ENCODE measurements at regions not wholly inside any gene's neighbourhood (a gene's known extent, or its start where the extent isn't known, plus 50 kb on each side); places are given as distances from the start of the nearest gene placed in this dataset.
"Not testable (repeated sequence)": the region's sequence is repeated elsewhere in the genome, so short reads cannot be mapped to it uniquely, and the experiment has no call there.

DNA sequence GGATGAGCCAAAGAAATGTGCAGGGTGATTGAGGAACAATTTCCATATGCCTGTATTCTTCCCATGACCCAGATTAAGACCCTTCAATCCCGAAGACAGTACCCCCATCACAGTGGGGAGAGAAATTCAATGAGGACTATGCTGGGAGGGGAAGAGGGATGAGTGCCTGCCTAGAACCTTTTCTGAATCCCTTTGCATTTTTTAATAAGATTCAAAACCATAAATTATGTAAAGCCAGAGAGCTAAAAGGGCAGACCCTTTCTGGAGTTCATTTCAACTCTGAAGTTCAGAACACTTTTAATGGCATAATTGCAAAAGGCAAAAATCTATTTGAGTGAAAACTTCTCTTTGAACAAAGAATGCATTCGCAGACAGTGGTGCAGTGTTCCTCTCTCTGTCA is 529.5 kb downstream of the NTRK3 start:
- no peak for DNase-seq (ENCODE audit: low read depth)

DNA sequence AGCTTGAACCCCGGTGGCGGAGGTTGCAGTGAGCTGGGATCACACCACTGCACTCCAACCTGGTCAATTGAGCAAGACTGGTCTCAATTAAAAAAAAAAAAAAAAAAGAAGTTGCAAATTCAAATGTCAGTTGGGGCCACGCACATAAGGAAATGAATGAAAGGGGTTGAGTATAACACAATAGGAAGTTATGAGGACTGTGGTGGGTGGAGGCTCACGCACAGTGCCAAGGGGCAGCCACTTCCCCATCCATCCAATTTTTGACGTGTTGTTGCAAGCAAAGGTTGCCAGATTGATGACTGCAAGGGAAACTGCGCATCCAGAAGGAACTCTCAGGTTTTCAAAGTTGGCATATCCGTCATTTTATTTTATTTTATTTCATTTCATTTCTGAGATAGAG is 532.2 kb downstream of the NTRK3 start:
- DNase-seq (ENCODE audit: low read depth): no peak

DNA sequence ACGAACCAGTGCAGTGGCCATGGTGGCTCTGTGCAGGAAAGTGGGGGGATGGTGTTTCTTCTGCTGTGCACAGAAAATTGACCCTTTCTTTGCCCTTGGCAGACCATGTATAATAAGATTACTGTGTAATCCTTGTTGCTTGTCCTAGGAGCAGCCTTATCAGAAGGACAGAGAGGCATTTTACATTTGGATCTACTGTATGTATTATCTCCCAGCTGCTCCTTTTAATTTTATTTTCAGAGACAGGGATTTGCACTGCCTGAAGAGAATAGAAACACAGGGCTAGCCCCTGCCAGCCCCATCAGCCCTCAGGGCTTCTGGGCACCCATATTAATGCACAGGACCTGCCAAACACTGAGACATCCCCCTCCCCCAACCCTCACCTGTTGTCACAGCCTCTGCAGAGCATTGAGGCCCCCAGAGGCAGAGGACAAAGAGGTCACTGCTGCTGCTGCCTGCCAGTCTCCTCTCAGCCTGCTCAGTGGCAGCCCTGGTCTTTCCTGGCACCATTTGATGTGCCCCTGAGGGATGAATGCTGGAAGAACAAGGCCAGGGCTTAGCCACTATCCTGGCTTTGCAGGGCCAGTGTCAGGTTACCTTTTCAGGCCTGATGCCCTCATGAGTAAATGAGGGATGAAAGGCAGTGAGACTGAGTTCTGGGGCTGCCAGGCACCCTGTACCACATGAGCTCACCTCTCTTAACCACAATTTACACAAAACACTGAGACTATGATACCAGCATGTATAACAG is 533.4 kb downstream of the NTRK3 start:
- DNase-seq (ENCODE audit: low read depth): no peak

DNA sequence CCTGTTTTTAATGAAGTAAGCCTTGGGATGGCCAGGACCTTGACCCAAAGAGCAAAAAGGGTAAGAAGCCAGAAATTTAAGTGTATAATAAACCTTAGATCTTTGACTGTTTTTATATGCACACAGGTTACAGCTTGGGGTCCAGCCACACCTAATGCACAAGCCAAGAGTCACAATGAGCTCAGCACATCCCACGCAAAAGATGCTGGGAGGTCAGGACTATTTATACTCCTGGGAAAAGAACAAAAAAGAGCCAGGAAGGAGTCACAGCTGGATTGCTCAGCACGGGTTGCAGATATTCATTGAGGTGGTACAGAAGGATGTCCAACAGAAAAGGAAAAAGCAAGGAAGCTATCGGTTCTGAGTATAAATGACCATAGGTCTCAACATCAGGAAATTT is 536.3 kb downstream of the NTRK3 start:
- no peak for DNase-seq (ENCODE audit: low read depth)

DNA sequence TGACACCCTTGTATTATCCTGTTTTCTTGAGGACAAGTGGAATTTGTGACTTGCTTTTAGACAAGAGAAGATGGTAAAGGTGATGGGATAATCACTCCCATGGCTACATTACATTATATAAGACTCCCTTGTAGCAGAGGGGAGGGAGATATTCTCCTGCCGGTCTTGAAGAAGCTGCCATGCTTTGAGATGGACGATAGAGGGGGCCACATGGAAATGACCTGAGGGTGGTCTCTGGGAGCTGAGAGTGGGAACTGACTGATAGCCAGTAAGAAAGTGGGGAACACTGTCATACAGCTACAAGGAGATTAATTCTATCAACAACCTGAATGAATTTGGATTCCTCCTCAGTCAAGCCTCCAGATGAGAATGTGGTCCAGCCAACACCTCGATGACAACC is 540.1 kb downstream of the NTRK3 start:
- no peak for DNase-seq (ENCODE audit: low read depth)

GRCh38 chr15:87715252-87715651 is 541.3 kb downstream of the NTRK3 start:
- no peak for DNase-seq (ENCODE audit: low read depth)

GRCh38 chr15:87713475-87713879 is 543.1 kb downstream of the NTRK3 start:
- DNase-seq (ENCODE audit: low read depth): no peak

DNA sequence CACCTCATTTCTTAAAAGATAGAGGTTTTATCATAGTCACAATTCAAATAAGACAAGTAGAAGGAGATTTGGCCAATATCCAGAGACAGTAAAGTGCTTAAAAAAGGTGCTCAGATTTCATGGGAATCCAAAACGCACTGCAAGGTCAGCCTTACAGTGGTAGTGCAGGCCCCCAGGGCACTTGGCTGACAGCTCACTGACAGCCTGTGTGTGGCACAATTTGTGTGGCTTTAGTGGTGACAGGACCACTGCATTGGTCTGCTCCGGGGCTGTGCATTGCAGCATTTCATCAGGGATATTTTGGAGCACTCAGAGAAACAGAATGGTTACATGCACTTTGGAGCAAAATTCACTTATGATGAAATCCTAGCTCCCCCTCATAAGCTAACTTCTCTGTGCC is 544.3 kb downstream of the NTRK3 start:
- DNase-seq (ENCODE audit: low read depth): no peak

DNA sequence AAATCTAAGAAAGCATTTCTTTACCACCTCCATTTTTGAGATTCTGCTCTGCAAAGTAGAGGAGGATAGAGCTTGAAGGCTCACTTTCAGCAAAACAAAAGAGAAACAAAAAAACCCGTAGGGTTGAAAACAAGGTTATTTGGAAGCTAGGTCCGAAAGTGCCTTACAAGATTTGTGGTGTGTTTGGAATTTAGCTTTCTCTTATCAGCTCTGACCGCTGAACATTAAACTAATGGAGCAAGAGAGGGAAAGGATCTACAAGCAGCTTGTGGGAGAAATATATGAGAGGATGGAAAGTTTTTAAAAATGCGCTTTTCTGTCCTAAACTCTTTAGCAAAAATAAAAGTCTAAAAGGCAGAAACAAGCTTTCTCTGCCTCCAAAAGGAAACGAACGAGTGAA is 545.5 kb downstream of the NTRK3 start:
- no peak for DNase-seq (ENCODE audit: low read depth)

DNA sequence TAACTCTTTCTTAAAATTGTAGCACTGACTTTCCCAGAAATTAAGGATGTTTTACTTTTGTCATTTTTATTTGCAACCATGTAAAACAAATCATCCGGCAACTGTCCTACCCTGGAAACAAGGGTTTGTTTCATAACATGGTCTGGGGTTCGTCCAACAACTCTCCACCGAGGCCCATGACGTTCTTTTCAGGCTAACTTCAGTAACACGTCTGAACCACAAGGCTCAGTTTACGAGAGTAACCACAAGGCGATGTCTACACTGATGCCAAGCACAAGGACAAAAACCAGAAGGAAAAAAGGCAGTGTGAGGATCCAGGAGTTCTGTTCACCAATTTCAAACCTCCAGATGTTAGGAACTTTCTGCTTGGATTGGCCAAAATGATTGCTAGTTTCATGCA is 546.1 kb downstream of the NTRK3 start:
- DNase-seq (ENCODE audit: low read depth): no peak

GRCh38 chr15:87707566-87708130 is 548.9 kb downstream of the NTRK3 start:
- DNase-seq (ENCODE audit: low read depth): no peak

DNA sequence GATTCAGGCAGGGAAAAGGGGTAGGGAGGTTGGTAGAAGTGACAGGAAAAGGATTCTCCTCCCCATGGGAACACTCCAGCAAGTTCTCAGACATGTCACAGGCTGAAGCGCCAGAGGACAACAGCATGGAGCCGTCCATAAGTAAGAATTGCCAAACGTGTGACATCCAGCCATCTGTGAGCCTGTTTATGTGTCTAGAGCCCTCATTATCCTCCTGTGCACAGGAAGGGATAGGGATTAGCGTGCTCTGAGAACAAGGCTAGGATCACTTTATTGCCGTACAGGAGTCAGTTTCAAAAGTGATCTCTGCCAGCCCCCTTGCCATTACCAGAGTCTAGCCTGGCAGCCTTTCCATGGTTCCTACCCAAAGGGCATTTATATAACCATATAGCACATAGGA is 549.5 kb downstream of the NTRK3 start:
- DNase-seq (ENCODE audit: low read depth): no peak

- DNase-seq (ENCODE audit: low read depth): no peak
Measured at GRCh38 chr15:87706001-87706400, 550.5 kb downstream of the NTRK3 start.

DNA sequence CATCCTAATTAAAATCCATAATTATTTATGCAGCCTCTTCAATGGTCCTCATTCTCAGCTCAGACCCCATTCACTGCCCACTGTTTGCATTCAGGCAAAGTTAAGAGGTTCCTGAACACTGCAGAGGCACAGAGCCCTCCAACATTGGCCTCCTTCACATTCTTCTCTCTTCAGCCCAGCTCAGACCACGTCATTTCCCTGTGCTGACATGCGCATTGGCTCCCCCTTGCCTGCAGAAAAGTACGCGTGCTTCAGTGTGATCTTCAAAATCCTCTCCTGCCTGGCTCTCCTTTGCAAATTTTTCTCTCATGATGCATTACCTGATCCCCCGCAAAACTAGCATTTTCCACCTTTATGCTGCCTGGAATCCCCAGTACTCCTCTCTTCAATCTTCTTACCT is 552.3 kb downstream of the NTRK3 start:
- DNase-seq (ENCODE audit: low read depth): no peak

DNA sequence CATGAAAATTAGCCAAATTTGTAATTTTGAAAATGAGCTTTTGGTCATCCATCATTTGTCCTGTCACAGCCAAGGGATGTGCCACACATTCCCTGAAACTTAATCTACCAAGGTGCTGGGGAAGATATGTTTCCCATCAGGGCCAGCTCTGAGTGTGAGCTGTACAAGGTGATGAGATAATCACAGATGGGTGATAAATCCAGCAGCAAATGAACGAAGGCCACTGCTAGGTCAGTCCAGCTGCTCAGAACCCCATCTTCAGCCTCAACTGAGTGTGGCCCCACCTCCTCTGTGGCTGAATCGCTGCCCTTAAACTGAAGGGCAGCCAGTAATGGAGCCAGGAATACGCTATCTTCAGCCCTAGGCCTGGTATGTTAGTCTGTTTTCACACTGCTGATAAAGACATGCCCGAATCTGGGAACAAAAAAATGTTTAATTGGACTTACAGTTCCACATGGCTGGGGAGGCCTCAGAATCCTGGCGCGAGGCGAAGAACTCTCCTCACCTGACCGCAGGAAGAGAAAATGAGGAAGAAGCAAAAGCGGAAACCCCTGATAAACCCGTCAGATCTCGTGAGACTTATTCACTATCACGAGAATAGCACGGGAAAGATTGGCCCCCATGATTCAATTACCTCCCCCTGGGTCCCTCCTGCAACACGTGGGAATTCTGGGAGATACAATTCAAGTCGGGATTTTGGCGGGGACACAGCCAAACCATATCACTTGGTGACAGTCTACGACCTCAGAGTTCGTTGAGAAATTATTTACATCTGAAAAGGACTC is 553.0 kb downstream of the NTRK3 start:
- no peak for DNase-seq (ENCODE audit: low read depth)

DNA sequence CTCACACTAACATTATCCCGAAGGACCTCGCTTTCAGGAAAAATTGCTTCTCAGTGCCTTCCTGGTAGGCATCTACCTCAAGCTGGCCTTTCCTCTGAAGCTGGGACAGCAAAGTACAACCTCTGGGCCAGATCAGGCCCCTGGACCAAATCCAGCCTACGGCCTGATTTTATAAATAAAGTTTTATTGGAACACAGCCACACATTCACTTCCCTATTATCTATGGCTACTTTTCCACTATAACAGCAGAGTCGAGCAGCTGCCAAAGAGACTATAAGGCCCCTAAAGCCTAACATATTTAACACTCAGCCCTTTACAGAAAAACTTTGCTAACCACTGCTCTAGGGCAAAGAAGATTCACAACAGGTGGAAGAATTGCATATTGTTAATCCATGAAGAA is 554.3 kb downstream of the NTRK3 start:
- no peak for DNase-seq (ENCODE audit: low read depth)

DNA sequence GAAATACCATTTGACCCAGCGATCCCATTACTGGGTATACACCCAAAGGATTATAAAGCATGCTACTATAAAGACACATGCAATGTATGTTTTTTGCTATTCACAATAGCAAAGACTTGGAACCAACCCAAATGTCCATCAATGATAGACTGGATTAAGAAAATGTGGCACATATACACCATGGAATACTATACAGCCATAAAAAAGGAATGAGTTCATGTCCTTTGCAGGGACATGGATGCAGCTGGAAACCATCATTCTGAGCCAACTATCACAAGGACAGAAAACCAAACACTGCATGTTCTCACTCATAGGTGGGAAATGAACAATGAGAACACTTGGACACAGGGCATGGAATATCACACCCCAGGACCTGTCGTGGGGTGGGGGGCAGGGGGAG is 558.1 kb downstream of the NTRK3 start:
- DNase-seq (ENCODE audit: low read depth): not testable (repeated sequence)

DNA sequence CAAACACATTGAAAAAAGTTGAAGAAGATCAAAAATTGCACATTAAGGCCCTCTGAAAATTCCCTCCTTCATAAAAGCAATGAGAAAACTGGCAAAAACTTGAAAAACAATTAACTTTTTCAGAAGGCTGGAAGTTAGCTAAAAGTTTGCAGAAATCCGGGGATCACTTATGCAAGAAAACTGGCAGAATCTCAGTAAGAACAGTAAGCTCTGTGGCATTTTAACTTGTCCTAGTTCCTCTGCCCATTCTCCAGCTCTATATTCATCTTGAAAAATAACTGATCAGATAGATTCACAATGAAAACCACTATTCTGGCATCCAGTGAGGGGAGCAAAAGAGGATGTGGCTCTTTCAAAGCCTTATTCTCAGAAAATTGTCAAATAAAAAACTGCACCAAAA is 566.8 kb downstream of the NTRK3 start:
- no peak for DNase-seq (ENCODE audit: low read depth)

- no peak for DNase-seq (ENCODE audit: low read depth)
Measured at GRCh38 chr15:87687523-87687870, 569.0 kb downstream of the NTRK3 start.

DNA sequence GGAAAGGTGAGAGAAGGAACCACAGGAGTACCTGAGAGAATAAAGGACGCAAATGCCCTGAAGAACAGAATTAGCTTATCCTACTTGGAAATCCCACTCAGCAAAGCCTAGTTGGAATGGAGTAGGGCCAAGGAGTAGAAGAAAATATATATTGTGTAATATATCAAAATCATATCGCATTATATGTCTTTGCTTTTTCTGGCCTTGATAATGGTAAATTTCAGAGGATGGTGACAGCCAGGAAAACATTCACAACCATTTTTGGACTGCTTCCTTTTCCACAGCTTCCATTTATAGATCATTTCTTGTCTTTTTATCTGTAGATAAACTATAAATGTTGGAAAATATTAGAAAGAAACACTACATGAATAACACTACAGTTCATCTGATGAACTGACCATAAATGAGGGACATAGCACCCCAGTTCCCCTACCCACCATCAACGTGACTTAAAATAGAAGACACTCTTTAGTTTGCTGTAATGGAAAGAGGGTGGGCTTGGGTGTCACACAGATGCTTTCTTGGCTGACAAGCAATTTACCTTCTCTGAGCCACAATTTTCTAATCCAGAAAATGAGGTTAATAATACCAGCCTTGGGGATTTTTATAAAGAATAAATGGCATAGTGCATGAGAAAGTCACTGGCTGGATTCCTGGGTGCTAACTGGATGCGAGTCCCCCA is 569.6 kb downstream of the NTRK3 start:
- DNase-seq (ENCODE audit: low read depth): no peak

DNA sequence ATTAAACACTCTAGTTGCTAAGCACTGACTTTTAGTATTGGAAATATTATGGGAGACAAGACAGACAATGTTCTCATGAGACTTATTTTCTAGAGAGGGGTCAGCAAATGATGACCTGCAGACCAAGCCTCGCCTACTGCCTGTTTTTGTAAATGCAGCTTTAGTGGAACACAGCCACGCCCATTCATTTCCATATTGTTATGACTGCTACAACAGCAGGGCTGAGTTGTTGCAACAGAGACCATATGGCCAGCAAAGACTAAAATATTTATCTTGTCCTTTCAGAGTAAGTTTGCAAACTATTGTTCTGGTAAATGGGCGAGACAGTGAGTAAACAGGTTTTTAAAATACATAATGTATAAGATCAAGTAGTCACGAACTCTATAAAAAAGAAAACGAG is 570.2 kb downstream of the NTRK3 start:
- no peak for DNase-seq (ENCODE audit: low read depth)

- DNase-seq (ENCODE audit: low read depth): no peak
Measured at GRCh38 chr15:87682527-87682926, 574.0 kb downstream of the NTRK3 start.

DNA sequence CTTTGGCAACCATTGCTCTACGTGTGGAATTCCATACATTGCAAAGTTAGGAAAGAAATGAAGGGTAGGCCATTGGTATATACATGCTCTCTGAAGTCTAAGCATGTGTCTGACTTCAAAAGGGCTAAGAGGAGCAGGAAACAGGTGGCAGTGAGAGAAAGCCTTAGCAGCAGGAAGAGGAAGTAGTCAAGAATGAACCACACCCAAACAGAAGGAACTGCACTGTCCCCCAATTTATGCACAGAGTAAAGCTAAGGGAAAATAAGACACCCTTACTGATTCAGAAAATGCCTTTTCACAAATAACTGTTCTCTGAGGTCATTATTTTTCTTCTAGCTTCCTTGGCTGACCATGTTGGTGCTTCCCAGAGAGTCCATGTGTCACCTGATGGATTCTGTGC is 575.4 kb downstream of the NTRK3 start:
- no peak for DNase-seq (ENCODE audit: low read depth)

Measured in LHCN-M2 (cell line).